ENCODE measurements at regions not wholly inside any gene's neighbourhood (a gene's known extent, or its start where the extent isn't known, plus 50 kb on each side); places are given as distances from the start of the nearest gene placed in this dataset.

GRCh38 chr22:23380230-23380573 lies 199.9 kb downstream of the IGLL1 start:
- WGBS (ENCODE audit: low lambda C conversion rate), result no CpG with 5 or more reads among the region's 5 CpGs
- no peak overlapping the region for H3K4me3 ChIP-seq (replicated peaks in 1 of 3; ENCODE audit: insufficient read depth in 1 of 3, low read depth in 2 of 3, low read length in 3 of 3)
- H3K79me2 ChIP-seq (ENCODE audit: insufficient read depth, low read length), result no peaks in the 10 kb centered on the region
- POLR2A ChIA-PET, result no interaction called here
- ATAC-seq, result no peak
- BruUV-seq (replicated peaks), result no TSS peak
- H3K27ac ChIP-seq (ENCODE audit: extremely low read length, insufficient read depth, low read length), result no peak overlapping the region
- no peaks in the 10 kb centered on the region for H4K20me1 ChIP-seq (ENCODE audit: insufficient read depth, low read length)
- H3K9ac ChIP-seq (ENCODE audit: insufficient read depth, low read depth, low read length), result no peak overlapping the region
- no peak for FAIRE-seq
- no peak overlapping the region for H3K4me2 ChIP-seq (ENCODE audit: low read depth, low read length)
- intact Hi-C loops (cut with micrococcal nuclease; ENCODE audit: unreplicated experiment) (no loop called here), in situ Hi-C loops (cut with HindIII; ENCODE audit: extremely low pct_ligation_motif_present, low pct_unique_long_range_greater_than_20kb) (loop anchor here (5.0 to 25.0 kb wide), 2 partner anchors 63 to 418 kb away; no protein-coding TSS in a partner anchor)
- peaks cover 5 to 16% of the 10 kb centered on the region in 2 experiments; a peak in 4 of 5 replicates for H3K27me3 ChIP-seq (ENCODE audit: control insufficient read depth in 1 of 2, insufficient read depth in 2 of 2, low read length in 2 of 2)
- TF ChIP-seq MYPOP (CRISPR knock-in tag; IDR thresholded peaks at IDR 0.05) (no peak), DNMT1 (CRISPR knock-in tag; IDR thresholded peaks at IDR 0.05) (no peak), ZNF607 (CRISPR knock-in tag; IDR thresholded peaks at IDR 0.05; ENCODE audit: borderline replicate concordance) (no peak), RARA (CRISPR knock-in tag; IDR thresholded peaks at IDR 0.05) (no peak), NRL (CRISPR knock-in tag; IDR thresholded peaks at IDR 0.05; ENCODE audit: borderline replicate concordance) (no peak), HNRNPUL1 (IDR thresholded peaks at IDR 0.05; ENCODE audit: low read depth, low read length) (no peak), ZNF547 (CRISPR knock-in tag; IDR thresholded peaks at IDR 0.05) (no peak), XRCC5 (optimal IDR thresholded peaks at IDR 0.05; ENCODE audit: low read length) (no peak), YY1 (IDR thresholded peaks at IDR 0.05; ENCODE audit: insufficient read depth, insufficient replicate concordance, low read depth, low read length) (no peak), STAT6 (CRISPR knock-in tag; IDR thresholded peaks at IDR 0.05; ENCODE audit: borderline replicate concordance) (no peak), ZFP36 (IDR thresholded peaks at IDR 0.05; ENCODE audit: borderline replicate concordance, low read depth, low read length, partially characterized antibody) (no peak), ZNF816 (CRISPR knock-in tag; IDR thresholded peaks at IDR 0.05; ENCODE audit: borderline replicate concordance) (no peak), SMARCE1 (IDR thresholded peaks at IDR 0.05; ENCODE audit: borderline replicate concordance) (no peak), KDM4B (CRISPR knock-in tag; IDR thresholded peaks at IDR 0.05) (no peak), ZNF496 (CRISPR knock-in tag; IDR thresholded peaks at IDR 0.05; ENCODE audit: insufficient replicate concordance) (no peak), ZNF432 (CRISPR knock-in tag; IDR thresholded peaks at IDR 0.05; ENCODE audit: borderline replicate concordance) (no peak), ZNF337 (CRISPR knock-in tag; IDR thresholded peaks at IDR 0.05; ENCODE audit: borderline replicate concordance, low read depth) (no peak), TCF7 (IDR thresholded peaks at IDR 0.05; ENCODE audit: low read depth) (no peak), RFXAP (CRISPR knock-in tag; IDR thresholded peaks at IDR 0.05; ENCODE audit: borderline replicate concordance) (no peak)
- no peaks in the 10 kb centered on the region for H3K9me3 ChIP-seq (ENCODE audit: low read length)
- H3K4me1 ChIP-seq (ENCODE audit: insufficient read depth, low read length), result peaks cover 7% of the 10 kb centered on the region
- no peak for DNase-seq (ENCODE audit: low spot score)
- no peak overlapping the region for H2AFZ ChIP-seq (ENCODE audit: low read length)
- CTCF ChIA-PET (ENCODE audit: low intra/inter-chr PET ratio, low total read pairs), result no interaction called here
- no peaks in the 10 kb centered on the region for H3K36me3 ChIP-seq (replicated peaks in 1 of 2; ENCODE audit: control insufficient read depth in 1 of 2, insufficient read depth in 2 of 2, low read length in 2 of 2)
